ENCODE measurements at regions not wholly inside any gene's neighbourhood (a gene's known extent, or its start where the extent isn't known, plus 50 kb on each side); places are given as distances from the start of the nearest gene placed in this dataset.

DNA sequence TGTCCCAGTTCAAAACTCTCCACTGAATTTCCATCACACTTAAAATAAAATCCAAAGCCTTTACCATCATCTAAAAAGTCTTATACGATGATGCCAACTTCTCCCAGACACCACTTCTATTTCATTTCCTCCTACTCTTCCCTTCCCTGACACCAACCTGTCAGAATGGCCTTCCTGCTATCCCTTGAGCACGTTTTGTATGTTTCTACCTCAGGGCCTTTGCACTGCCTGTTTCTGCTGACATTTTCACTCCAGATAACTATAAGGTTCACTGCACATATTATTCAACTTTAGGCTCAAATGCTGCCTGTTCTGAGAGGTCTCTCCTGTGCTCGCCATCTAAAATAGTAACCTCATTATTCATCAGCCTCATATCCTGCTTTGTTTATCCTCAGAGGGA, 269.6 kb downstream of the HTR7 start:
- TF ChIP-seq, protein P1, sequence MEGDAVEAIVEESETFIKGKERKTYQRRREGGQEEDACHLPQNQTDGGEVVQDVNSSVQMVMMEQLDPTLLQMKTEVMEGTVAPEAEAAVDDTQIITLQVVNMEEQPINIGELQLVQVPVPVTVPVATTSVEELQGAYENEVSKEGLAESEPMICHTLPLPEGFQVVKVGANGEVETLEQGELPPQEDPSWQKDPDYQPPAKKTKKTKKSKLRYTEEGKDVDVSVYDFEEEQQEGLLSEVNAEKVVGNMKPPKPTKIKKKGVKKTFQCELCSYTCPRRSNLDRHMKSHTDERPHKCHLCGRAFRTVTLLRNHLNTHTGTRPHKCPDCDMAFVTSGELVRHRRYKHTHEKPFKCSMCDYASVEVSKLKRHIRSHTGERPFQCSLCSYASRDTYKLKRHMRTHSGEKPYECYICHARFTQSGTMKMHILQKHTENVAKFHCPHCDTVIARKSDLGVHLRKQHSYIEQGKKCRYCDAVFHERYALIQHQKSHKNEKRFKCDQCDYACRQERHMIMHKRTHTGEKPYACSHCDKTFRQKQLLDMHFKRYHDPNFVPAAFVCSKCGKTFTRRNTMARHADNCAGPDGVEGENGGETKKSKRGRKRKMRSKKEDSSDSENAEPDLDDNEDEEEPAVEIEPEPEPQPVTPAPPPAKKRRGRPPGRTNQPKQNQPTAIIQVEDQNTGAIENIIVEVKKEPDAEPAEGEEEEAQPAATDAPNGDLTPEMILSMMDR (IDR thresholded peaks at IDR 0.05), result no peak
- no peak for TF ChIP-seq POLR2A (IDR thresholded peaks at IDR 0.05)
